ENCODE measurements at regions not wholly inside any gene's neighbourhood (a gene's known extent, or its start where the extent isn't known, plus 50 kb on each side); places are given as distances from the start of the nearest gene placed in this dataset.

DNA sequence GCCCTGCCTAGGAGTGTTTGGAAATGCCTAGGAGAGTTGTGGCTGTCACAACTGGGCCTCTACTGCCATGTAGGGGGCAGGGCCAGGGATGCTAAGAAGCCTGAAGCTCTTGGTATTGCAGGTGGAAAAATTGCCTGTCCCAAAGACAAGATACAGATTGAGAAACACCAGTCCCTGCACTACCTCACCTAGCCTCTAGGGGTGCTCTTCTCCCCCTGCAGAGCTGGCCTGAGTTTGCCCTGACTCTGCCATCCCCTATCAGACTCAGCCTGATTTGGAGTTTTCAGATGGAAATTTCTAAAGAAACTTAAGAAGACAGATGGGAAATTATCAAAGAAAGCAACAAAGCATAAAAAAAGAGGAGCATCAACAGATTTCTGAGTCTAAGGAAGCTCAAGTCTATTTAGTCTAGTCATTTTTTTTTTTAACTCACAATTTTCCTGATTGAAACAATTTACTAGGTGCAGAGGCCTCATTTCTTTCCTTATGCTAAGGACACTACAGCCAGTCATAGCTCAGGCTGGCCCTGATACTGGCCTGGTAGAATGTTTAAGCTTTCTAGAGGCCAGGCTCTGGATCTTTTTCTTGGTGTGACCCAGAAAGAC lies 61.4 kb upstream of the LRRN2 start:
- Mint-ChIP-seq H3K36me3 (ENCODE audit: insufficient read depth, unreplicated experiment) (no peaks in the 10 kb centered on the region), H3K4me3 (ENCODE audit: unreplicated experiment) (no peak overlapping the region), H3K27me3 (ENCODE audit: insufficient read depth, unreplicated experiment) (peaks cover 18% of the 10 kb centered on the region), H3K27ac (ENCODE audit: unreplicated experiment) (no peak overlapping the region), H3K9me3 (ENCODE audit: unreplicated experiment) (no peaks in the 10 kb centered on the region), H3K4me1 (ENCODE audit: low read depth, unreplicated experiment) (no peaks in the 10 kb centered on the region)
- no peaks in the 10 kb centered on the region for H3K4me1 ChIP-seq
- no TSS peak for BruUV-seq (replicated peaks)
- CTCF ChIA-PET = interaction anchor here (0.5 to 1.3 kb wide), 13 partner anchors 11 to 254 kb away, joined by 3 to 11 read pairs (median 4); no protein-coding TSS in a partner anchor
- DNase-seq = peak; percentile 51 to 58
- no peaks in the 10 kb centered on the region for H3K36me3 ChIP-seq (ENCODE audit: control insufficient read depth, insufficient read depth, low read length)
- no peaks in the 10 kb centered on the region for H3K27me3 ChIP-seq (replicated peaks; ENCODE audit: control insufficient read depth, insufficient read depth, low read length)
- POLR2A ChIA-PET = interaction anchor here (0.5 to 0.6 kb wide), 2 partner anchors 9 to 262 kb away, joined by 3 to 4 read pairs; no protein-coding TSS in a partner anchor
- H3K4me3 ChIP-seq (ENCODE audit: low read depth, low read length) = no peak overlapping the region
- intact Hi-C loops (cut with micrococcal nuclease; ENCODE audit: unreplicated experiment) = loop anchor here (2.0 kb wide), 1 partner anchor 60 kb away; no protein-coding TSS in a partner anchor
- TF ChIP-seq CTCF (IDR thresholded peaks at IDR 0.05; ENCODE audit: insufficient read depth in 1 of 2, low read depth in 1 of 2, low read length in 1 of 2, severe bottlenecking in 1 of 2, unreplicated experiment in 1 of 2) = peak; percentile 95
- no peaks in the 10 kb centered on the region for H3K9me3 ChIP-seq

DNA sequence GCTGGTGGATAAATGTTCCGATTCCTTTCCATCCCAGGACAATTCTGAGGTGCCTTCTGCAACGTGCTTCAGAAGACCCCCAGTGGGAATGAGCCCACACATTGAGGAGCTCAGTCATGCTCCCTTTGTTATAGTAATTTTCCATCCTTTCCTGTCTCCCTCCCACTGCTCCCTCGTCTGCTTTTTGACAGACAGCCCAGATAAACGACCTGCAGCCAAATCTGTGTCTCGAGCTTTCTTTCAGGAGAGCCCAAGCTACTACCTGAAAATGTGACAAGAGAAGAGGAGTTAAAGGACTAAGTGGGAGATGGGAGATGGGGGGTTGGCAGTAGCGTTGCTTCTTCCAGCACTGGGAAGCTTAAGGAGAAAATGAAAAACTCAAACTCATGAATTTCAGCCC lies 65.9 kb upstream of the LRRN2 start:
- intact Hi-C loops (cut with micrococcal nuclease; ENCODE audit: unreplicated experiment) = no loop called here
- no peak overlapping the region for H3K4me3 ChIP-seq (ENCODE audit: low read depth, low read length)
- BruUV-seq (replicated peaks) = no TSS peak
- TF ChIP-seq CTCF (IDR thresholded peaks at IDR 0.05; ENCODE audit: insufficient read depth in 1 of 2, low read depth in 1 of 2, low read length in 1 of 2, severe bottlenecking in 1 of 2, unreplicated experiment in 1 of 2) = no peak
- no peaks in the 10 kb centered on the region for H3K9me3 ChIP-seq
- no peaks in the 10 kb centered on the region for H3K4me1 Mint-ChIP-seq (ENCODE audit: low read depth, unreplicated experiment)
- H3K27ac Mint-ChIP-seq (ENCODE audit: unreplicated experiment) = no peak overlapping the region
- no peaks in the 10 kb centered on the region for H3K36me3 ChIP-seq (ENCODE audit: control insufficient read depth, insufficient read depth, low read length)
- H3K27me3 Mint-ChIP-seq (ENCODE audit: insufficient read depth, unreplicated experiment) = peaks cover 13% of the 10 kb centered on the region
- H3K36me3 Mint-ChIP-seq (ENCODE audit: insufficient read depth, unreplicated experiment) = no peaks in the 10 kb centered on the region
- H3K4me3 Mint-ChIP-seq (ENCODE audit: unreplicated experiment) = no peak overlapping the region
- H3K27me3 ChIP-seq (replicated peaks; ENCODE audit: control insufficient read depth, insufficient read depth, low read length) = no peaks in the 10 kb centered on the region
- ChIA-PET CTCF (interaction anchor here (1.6 kb wide), 1 partner anchor 128 kb away, joined by 4 read pairs; no protein-coding TSS in a partner anchor), POLR2A (interaction anchor here (0.5 kb wide), 1 partner anchor 134 kb away, joined by 3 read pairs; no protein-coding TSS in a partner anchor)
- no peaks in the 10 kb centered on the region for H3K9me3 Mint-ChIP-seq (ENCODE audit: unreplicated experiment)
- no peaks in the 10 kb centered on the region for H3K4me1 ChIP-seq
- DNase-seq = no peak

- Mint-ChIP-seq H3K36me3 (ENCODE audit: insufficient read depth, unreplicated experiment) (no peaks in the 10 kb centered on the region), H3K4me3 (ENCODE audit: unreplicated experiment) (no peak overlapping the region), H3K27me3 (ENCODE audit: insufficient read depth, unreplicated experiment) (peaks cover 13% of the 10 kb centered on the region), H3K27ac (ENCODE audit: unreplicated experiment) (no peak overlapping the region), H3K4me1 (ENCODE audit: low read depth, unreplicated experiment) (no peaks in the 10 kb centered on the region), H3K9me3 (ENCODE audit: unreplicated experiment) (no peaks in the 10 kb centered on the region)
- H3K4me3 ChIP-seq (ENCODE audit: low read depth, low read length) = no peak overlapping the region
- intact Hi-C loops (cut with micrococcal nuclease; ENCODE audit: unreplicated experiment) = no loop called here
- H3K27me3 ChIP-seq (replicated peaks; ENCODE audit: control insufficient read depth, insufficient read depth, low read length) = no peaks in the 10 kb centered on the region
- no peaks in the 10 kb centered on the region for H3K36me3 ChIP-seq (ENCODE audit: control insufficient read depth, insufficient read depth, low read length)
- H3K9me3 ChIP-seq = no peaks in the 10 kb centered on the region
- POLR2A ChIA-PET = interaction anchor here (0.5 kb wide), 1 partner anchor 134 kb away, joined by 3 read pairs; no protein-coding TSS in a partner anchor
- DNase-seq = no peak
- BruUV-seq (replicated peaks) = no TSS peak
- no peaks in the 10 kb centered on the region for H3K4me1 ChIP-seq
- CTCF ChIA-PET = interaction anchor here (1.6 kb wide), 1 partner anchor 128 kb away, joined by 4 read pairs; no protein-coding TSS in a partner anchor
- TF ChIP-seq CTCF (IDR thresholded peaks at IDR 0.05; ENCODE audit: insufficient read depth in 1 of 2, low read depth in 1 of 2, low read length in 1 of 2, severe bottlenecking in 1 of 2, unreplicated experiment in 1 of 2) = no peak
Measured at GRCh38 chr1:204751883-204752687, 66.5 kb upstream of the LRRN2 start.
